ENCODE measurements at regions not wholly inside any gene's neighbourhood (a gene's known extent, or its start where the extent isn't known, plus 50 kb on each side); places are given as distances from the start of the nearest gene placed in this dataset.

GRCh38 chr4:11189756-11190155 is 238.9 kb downstream of the HS3ST1 start:
- TF ChIP-seq CTCF (IDR thresholded peaks at IDR 0.05), result no peak
- no peak for TF ChIP-seq POLR2A (IDR thresholded peaks at IDR 0.05)
